HG02970 (cell line): ENCODE measurements at regions not wholly inside any gene's neighbourhood (a gene's known extent, or its start where the extent isn't known, plus 50 kb on each side); places are given as distances from the start of the nearest gene placed in this dataset.

Experiments used
- ATAC-seq: cut with Tn5 transposase; IDR thresholded peaks from one replicate; pipeline ENCODE4 v1.9.1; 2021; ENCODE audit warnings: mild to moderate bottlenecking, moderate library complexity, moderate number of reproducible peaks; ENCODE audit not compliant: unreplicated experiment, low FRiP score

GRCh38 chr20:17796091-17796563 is 96.4 kb downstream of the BANF2 start:
- ATAC-seq: no peak

DNA sequence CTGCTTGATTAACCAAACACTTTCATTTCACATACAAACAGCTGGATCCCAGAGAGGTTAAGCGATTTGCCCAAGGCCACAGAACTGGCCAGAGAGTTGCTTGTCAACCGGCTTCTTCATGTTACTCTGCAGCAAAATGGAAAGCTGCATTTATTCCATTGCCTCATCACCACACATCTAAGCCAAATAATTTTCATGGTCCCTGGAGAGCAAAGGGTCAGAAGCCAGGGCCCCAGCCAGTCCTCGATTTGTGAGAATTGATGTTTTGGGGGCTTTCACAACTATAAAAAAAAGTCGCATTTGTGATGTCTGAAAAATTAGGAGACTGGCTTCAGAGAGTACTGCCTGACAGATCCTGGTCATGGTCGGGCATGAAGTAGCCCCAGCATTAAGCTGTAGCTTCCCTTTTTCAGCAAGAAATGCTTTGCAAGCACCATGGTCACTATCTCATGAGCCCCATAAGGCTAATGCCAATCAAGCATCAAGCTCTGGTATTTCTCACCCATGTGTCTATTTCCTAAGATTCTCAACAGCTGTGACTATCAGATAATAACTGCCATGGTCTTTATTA is 95.8 kb downstream of the BANF2 start:
- no peak for ATAC-seq

GRCh38 chr20:17795003-17795402 is 95.2 kb downstream of the BANF2 start:
- ATAC-seq: no peak

DNA sequence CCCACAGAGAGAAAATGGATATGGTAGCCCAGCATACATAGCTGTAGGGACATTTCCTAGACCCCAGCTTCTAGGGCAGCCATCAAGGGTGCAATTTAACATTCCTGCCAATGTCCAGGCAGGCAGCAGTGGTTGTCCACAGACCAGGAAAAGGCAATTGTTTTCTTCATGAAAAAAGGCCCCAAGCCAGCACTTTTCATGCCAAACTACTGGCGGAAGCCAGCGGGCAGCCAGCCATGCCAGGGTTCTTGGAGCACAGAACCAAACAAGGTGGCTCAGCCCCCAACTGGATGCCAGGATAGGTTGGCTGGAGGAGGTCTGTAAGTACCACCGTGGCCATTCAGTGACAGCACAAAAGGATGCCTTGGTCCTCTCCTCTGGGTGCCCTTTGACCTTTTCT is 94.6 kb downstream of the BANF2 start:
- no peak for ATAC-seq

DNA sequence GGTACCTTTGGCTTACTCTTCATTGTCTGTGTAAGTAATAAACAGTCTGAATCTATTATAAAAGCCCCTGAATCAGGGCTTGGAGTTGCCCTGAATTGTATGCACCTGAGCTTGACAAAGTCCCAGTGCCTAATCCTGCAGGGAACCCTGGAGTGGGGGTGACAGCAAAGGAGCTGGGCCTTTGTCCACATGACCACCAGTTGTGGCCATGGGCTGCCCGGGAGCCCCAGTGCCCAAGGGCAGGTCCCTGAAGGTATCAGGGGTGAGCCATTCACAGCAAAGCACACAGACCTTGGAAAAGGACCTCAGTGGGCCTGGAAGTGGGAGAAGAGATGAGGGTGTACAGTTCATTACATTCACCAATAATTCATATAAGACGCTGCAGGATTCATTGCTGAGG is 94.2 kb downstream of the BANF2 start:
- ATAC-seq: no peak

DNA sequence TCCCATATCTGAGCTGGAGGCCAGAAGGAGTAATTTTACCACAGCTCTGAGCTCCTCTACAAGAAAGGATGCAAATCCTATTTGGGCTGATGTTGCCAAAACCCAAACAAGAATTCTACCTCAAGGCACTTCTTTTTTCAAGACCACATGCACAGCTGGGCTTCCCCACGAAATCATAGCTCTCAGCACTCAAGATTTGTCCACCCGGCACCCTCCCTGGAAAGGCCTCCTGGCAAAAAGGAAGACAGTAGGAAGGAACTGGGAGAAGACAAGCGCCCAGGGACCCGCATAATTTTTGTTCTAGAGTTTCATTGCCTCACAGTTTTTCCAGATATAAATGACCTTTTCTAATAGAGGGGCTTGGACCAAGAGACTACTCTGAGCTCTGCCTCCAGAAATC is 90.5 kb downstream of the BANF2 start:
- ATAC-seq: no peak

GRCh38 chr20:17787816-17788215 is 88.0 kb downstream of the BANF2 start:
- ATAC-seq: no peak

GRCh38 chr20:17786221-17786718 is 86.5 kb downstream of the BANF2 start:
- no peak for ATAC-seq
